ENCODE measurements at regions not wholly inside any gene's neighbourhood (a gene's known extent, or its start where the extent isn't known, plus 50 kb on each side); places are given as distances from the start of the nearest gene placed in this dataset.

DNA sequence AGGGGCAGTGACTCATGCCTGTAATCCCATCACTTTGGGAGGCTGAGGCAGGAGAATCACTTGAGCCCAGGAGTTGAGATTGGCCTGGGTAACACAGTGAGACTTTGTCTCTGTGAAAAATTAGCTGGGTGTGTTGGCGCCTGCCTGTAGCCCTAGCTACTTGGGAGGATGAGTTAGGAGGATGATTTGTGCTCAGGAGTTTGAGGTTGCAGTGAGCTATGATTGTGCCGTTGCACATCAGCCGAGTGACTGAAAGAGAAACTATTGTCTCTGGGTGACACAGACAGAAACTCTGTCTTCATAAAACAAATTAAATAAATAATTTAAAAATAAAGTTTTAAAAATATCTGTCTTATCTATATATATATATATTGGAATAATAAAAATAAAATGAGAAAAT lies 1844.6 kb upstream of the PIK3C3 start:
- no peak overlapping the region for H3K4me3 ChIP-seq (ENCODE audit: low read length)
- no peaks in the 10 kb centered on the region for H3K27me3 ChIP-seq (ENCODE audit: low read length)
- H3K79me2 ChIP-seq (ENCODE audit: low read length), result no peaks in the 10 kb centered on the region
- H3F3A ChIP-seq (ENCODE audit: low read length, unreplicated experiment), result no peaks in the 10 kb centered on the region
- H3K27ac ChIP-seq (ENCODE audit: low read length), result no peak overlapping the region
- ChIA-PET POLR2A (ENCODE audit: unreplicated experiment) (no interaction called here), CTCF (no interaction called here)
- no peak overlapping the region for H3K4me2 ChIP-seq (ENCODE audit: low read length)
- ATAC-seq (no peak), DNase-seq (no peak)
- BruUV-seq (replicated peaks), result no TSS peak
- no peaks in the 10 kb centered on the region for H3K9me2 ChIP-seq (replicated peaks; ENCODE audit: low read length)
- no peaks in the 10 kb centered on the region for H4K20me1 ChIP-seq (ENCODE audit: low read length)
- no peaks in the 10 kb centered on the region for H3K36me3 ChIP-seq (ENCODE audit: low read depth, low read length)
- intact Hi-C loops (cut with micrococcal nuclease), result no loop called here
- no peaks in the 10 kb centered on the region for H3K4me1 ChIP-seq (ENCODE audit: insufficient read depth, low read length)
- TF ChIP-seq EZH2phosphoT487 (IDR thresholded peaks at IDR 0.05; ENCODE audit: borderline replicate concordance, low read length) (no peak), EZH2 (IDR thresholded peaks at IDR 0.05; ENCODE audit: low read length, unreplicated experiment) (no peak)
- TF ChIP-seq, protein P1, sequence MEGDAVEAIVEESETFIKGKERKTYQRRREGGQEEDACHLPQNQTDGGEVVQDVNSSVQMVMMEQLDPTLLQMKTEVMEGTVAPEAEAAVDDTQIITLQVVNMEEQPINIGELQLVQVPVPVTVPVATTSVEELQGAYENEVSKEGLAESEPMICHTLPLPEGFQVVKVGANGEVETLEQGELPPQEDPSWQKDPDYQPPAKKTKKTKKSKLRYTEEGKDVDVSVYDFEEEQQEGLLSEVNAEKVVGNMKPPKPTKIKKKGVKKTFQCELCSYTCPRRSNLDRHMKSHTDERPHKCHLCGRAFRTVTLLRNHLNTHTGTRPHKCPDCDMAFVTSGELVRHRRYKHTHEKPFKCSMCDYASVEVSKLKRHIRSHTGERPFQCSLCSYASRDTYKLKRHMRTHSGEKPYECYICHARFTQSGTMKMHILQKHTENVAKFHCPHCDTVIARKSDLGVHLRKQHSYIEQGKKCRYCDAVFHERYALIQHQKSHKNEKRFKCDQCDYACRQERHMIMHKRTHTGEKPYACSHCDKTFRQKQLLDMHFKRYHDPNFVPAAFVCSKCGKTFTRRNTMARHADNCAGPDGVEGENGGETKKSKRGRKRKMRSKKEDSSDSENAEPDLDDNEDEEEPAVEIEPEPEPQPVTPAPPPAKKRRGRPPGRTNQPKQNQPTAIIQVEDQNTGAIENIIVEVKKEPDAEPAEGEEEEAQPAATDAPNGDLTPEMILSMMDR (conservative IDR thresholded peaks at IDR 0.05; ENCODE audit: low read depth, low read length), result no peak
- H3K9me3 ChIP-seq (ENCODE audit: low read length), result no peaks in the 10 kb centered on the region
- no peak overlapping the region for H3K9ac ChIP-seq (ENCODE audit: low read length)
- no peak overlapping the region for H2AFZ ChIP-seq (ENCODE audit: low read length)

DNA sequence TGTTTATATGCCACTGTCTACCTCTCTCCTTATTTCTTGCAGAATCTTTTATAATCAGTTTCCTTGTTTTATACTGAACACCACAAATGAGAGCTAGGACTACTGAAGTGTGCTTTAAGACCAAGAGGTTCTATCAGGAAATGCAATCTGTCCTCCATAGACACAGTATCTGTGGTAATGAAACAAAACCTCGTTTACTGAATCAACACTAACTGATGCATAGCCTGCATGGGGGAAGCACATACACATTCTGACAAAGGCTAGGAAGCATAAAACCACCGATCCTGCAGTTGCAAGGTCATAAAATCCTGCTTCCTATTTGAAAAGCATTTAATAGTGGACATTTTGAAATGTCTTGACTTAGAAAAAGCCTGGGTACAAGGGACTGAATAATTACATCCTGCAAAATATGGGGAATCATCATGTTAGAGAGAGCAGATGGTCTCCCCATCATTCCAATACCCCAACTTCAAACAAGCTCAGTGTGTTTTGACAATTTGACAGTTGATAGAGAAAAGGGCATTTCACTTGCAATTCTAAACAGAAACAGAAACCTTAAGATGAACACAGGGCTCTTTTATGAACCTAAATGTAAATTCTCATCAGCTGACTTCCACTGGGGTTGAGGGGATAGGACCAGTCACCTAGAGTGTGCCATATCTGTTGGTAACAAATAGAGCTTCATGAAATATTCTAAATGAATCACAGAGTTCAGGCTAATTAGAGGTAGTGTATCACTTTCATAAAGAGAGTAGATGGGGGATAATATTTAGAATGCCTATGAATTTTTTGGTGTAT lies 1845.6 kb upstream of the PIK3C3 start:
- POLR2A ChIA-PET (ENCODE audit: unreplicated experiment), result no interaction called here
- no peak for ATAC-seq
- no peak overlapping the region for H3K4me3 ChIP-seq (ENCODE audit: low read length)
- no peaks in the 10 kb centered on the region for H3K9me3 ChIP-seq (ENCODE audit: low read length)
- H3F3A ChIP-seq (ENCODE audit: low read length, unreplicated experiment), result no peaks in the 10 kb centered on the region
- no peak overlapping the region for H3K4me2 ChIP-seq (ENCODE audit: low read length)
- no peaks in the 10 kb centered on the region for H3K36me3 ChIP-seq (ENCODE audit: low read depth, low read length)
- H3K27me3 ChIP-seq (ENCODE audit: low read length), result no peaks in the 10 kb centered on the region
- H3K79me2 ChIP-seq (ENCODE audit: low read length), result no peaks in the 10 kb centered on the region
- no peaks in the 10 kb centered on the region for H3K9me2 ChIP-seq (replicated peaks; ENCODE audit: low read length)
- no peak for DNase-seq
- intact Hi-C loops (cut with micrococcal nuclease), result no loop called here
- CTCF ChIA-PET, result no interaction called here
- no peak overlapping the region for H3K9ac ChIP-seq (ENCODE audit: low read length)
- H3K27ac ChIP-seq (ENCODE audit: low read length), result no peak overlapping the region
- no TSS peak for BruUV-seq (replicated peaks)
- no peak for TF ChIP-seq EZH2 (IDR thresholded peaks at IDR 0.05; ENCODE audit: low read length, unreplicated experiment)
- no peak for TF ChIP-seq EZH2phosphoT487 (IDR thresholded peaks at IDR 0.05; ENCODE audit: borderline replicate concordance, low read length)
- TF ChIP-seq, protein P1 (conservative IDR thresholded peaks at IDR 0.05; ENCODE audit: low read depth, low read length), result no peak
- H4K20me1 ChIP-seq (ENCODE audit: low read length), result no peaks in the 10 kb centered on the region
- H2AFZ ChIP-seq (ENCODE audit: low read length), result no peak overlapping the region
- H3K4me1 ChIP-seq (ENCODE audit: insufficient read depth, low read length), result no peaks in the 10 kb centered on the region

DNA sequence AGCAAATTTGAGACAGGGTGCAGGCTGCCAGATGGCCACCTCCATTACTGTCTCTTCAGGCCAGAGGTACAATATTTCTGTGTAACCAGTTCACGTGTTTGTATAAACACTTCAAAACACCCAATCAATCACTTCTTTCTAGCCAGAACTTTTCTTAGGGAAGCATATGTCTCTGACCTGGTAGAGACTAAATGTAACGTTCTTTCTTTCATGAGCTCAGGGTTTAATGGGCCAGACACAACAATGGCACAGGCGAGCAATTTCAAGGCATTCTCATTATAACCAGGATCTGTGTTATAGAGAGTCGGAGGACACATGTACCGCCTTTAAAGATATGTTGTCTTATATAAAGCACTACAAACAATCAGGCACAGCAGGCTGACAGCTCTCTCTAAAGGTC lies 1846.4 kb upstream of the PIK3C3 start:
- Histone ChIP-seq H3K4me1 (ENCODE audit: insufficient read depth, low read length) (no peaks in the 10 kb centered on the region), H3K27me3 (ENCODE audit: low read length) (no peaks in the 10 kb centered on the region), H3K4me3 (ENCODE audit: low read length) (no peak overlapping the region), H3K36me3 (ENCODE audit: low read depth, low read length) (no peaks in the 10 kb centered on the region), H3K9me2 (replicated peaks; ENCODE audit: low read length) (no peaks in the 10 kb centered on the region), H3K79me2 (ENCODE audit: low read length) (no peaks in the 10 kb centered on the region), H2AFZ (ENCODE audit: low read length) (no peak overlapping the region), H4K20me1 (ENCODE audit: low read length) (no peaks in the 10 kb centered on the region), H3K9me3 (ENCODE audit: low read length) (no peaks in the 10 kb centered on the region), H3F3A (ENCODE audit: low read length, unreplicated experiment) (no peaks in the 10 kb centered on the region), H3K4me2 (ENCODE audit: low read length) (no peak overlapping the region), H3K9ac (ENCODE audit: low read length) (no peak overlapping the region), H3K27ac (ENCODE audit: low read length) (no peak overlapping the region)
- TF ChIP-seq, protein P1 (conservative IDR thresholded peaks at IDR 0.05; ENCODE audit: low read depth, low read length), result no peak
- TF ChIP-seq EZH2phosphoT487 (IDR thresholded peaks at IDR 0.05; ENCODE audit: borderline replicate concordance, low read length), result no peak
- no peak for TF ChIP-seq EZH2 (IDR thresholded peaks at IDR 0.05; ENCODE audit: low read length, unreplicated experiment)
- DNase-seq (no peak), ATAC-seq (no peak)
- intact Hi-C loops (cut with micrococcal nuclease), result no loop called here
- no TSS peak for BruUV-seq (replicated peaks)
- CTCF ChIA-PET, result no interaction called here
- POLR2A ChIA-PET (ENCODE audit: unreplicated experiment), result no interaction called here
